Spleen (tissue), 11 donors: ENCODE measurements at regions not wholly inside any gene's neighbourhood (a gene's known extent, or its start where the extent isn't known, plus 50 kb on each side); places are given as distances from the start of the nearest gene placed in this dataset.

Experiments
- DNase-seq: peaks from one replicate; pipeline ENCODE4 v3.0.0-alpha.2; 2020
- H3K27ac ChIP-seq, 8 donors: fragments of 200-600 bp; sonication (generic) in 7 of 8; 1 replicate in 4 of 8; 2 replicates in 4 of 8; pipeline versions ENCODE4 v1.5.0 to v1.8.0; 2016 to 2021; ENCODE audit warnings: inconsistent platforms in 4 of 8, mild to moderate bottlenecking in 4 of 8, moderate library complexity in 1 of 8
- H3K27me3 ChIP-seq, 7 donors: fragments of 200-600 bp; sonication (generic) in 6 of 7; replicated peaks in 1 of 7; 1 replicate in 4 of 7; 2 replicates in 3 of 7; pipeline versions ENCODE4 v1.5.0 to v1.8.0; 2016 to 2021; ENCODE audit warnings: inconsistent platforms in 3 of 7, mild to moderate bottlenecking in 1 of 7
- H3K36me3 ChIP-seq, 6 donors: fragments of 200-600 bp; sonication (generic) in 5 of 6; 1 replicate in 4 of 6; 2 replicates in 2 of 6; pipeline versions ENCODE4 v1.5.0 to v1.8.0; 2016 to 2021; ENCODE audit warnings: inconsistent platforms in 2 of 6
- H3K4me1 ChIP-seq, 6 donors: fragments of 200-600 bp; sonication (generic) in 5 of 6; 1 replicate in 3 of 6; 2 replicates in 3 of 6; pipeline versions ENCODE4 v1.5.0 to v1.8.0; 2016 to 2021; ENCODE audit warnings: inconsistent platforms in 3 of 6
- H3K4me3 ChIP-seq, 8 donors: fragments of 200-600 bp; sonication (generic) in 7 of 8; 1 replicate in 4 of 8; 2 replicates in 4 of 8; pipeline versions ENCODE4 v1.5.0 to v1.8.0; 2016 to 2021; ENCODE audit warnings: inconsistent platforms in 4 of 8, mild to moderate bottlenecking in 4 of 8, moderate library complexity in 2 of 8
- H3K9me3 ChIP-seq, 8 donors: fragments of 200-600 bp; sonication (generic) in 7 of 8; 1 replicate in 4 of 8; 2 replicates in 4 of 8; pipeline versions ENCODE4 v1.5.0 to v1.8.0; 2016 to 2021; ENCODE audit warnings: inconsistent platforms in 4 of 8
- CTCF ChIP-seq, 11 experiments: fragments of 200-600 bp in 7 of 11; fragments of 450-650 bp in 4 of 11; sonication (generic) in 4 of 11; IDR thresholded peaks in 8 of 11; conservative IDR thresholded peaks in 3 of 11; 1 replicate in 7 of 11; 2 replicates in 4 of 11; pipeline versions ENCODE4 v1.4.0 to v1.8.0; 2016 to 2021; ENCODE audit warnings: antibody characterized with exemption in 11 of 11, inconsistent platforms in 4 of 11, mild to moderate bottlenecking in 1 of 11
- POLR2A ChIP-seq, 3 donors: fragments of 450-650 bp; IDR thresholded peaks; one replicate each; pipeline ENCODE4 v1.5.1; 2017; ENCODE audit warnings: antibody characterized with exemption in 3 of 3, mild to moderate bottlenecking in 1 of 3
- POLR2AphosphoS5 ChIP-seq, 3 donors: sonication (generic); formaldehyde crosslinking; IDR thresholded peaks; one replicate each; pipeline ENCODE4 v1.5.1; 2017; ENCODE audit warnings: antibody characterized with exemption in 3 of 3
- WGBS, 5 donors: extraction: QIAGEN DNeasy Blood & Tissue Kit in 3 of 5; methylation state at CpG; one replicate each; pipeline versions ENCODE4 v1.1.5 to v1.1.7; 2013 to 2018; 5-methylcytosine and 5-hydroxymethylcytosine counted together
- intact Hi-C: fragments of 100-400 bp; cut with DNase I; formaldehyde crosslinking; loops from one replicate; pipeline ENCODE4 v1.15.0; 2023; ENCODE audit warnings: low total_unique reads
- donor health status: healthy with polysubstance abuse.
- donor health status: DM: no; HTN: no; CAD: no; lungs with moderate emphysema.
- donor health status: DM: no; HTN: no; CAD: no.
- donor health status: Bipolar disorder and iron deficiency.
- donor health status: healthy.
- donor health status: DM: no; HTN: no; CAD: no.
- donor health status: DM: yes; HTN: yes; CAD: no.

- Histone ChIP-seq H3K27me3 (peaks cover 0 to 4% (median 0%) of the 10 kb centered on the region in 7 donors), H3K36me3 (no peaks in the 10 kb centered on the region), H3K4me3 (no peak overlapping the region), H3K27ac (no peak overlapping the region), H3K4me1 (no peaks in the 10 kb centered on the region), H3K9me3 (no peaks in the 10 kb centered on the region)
- intact Hi-C loops: no loop called here
- no peak for DNase-seq
- 75 to 96% (median 84%) methylated on average over 2 of the region's 2 CpGs for WGBS, 5 donors
- TF ChIP-seq POLR2A (IDR thresholded peaks at IDR 0.05): no peak
- no peak for TF ChIP-seq CTCF (IDR thresholded peaks at IDR 0.05 in 8 of 11, conservative IDR thresholded peaks at IDR 0.05 in 3 of 11)
- TF ChIP-seq POLR2AphosphoS5 (IDR thresholded peaks at IDR 0.05): no peak
These were observed 160.8 kb upstream of the PLXNA2 start for GRCh38 chr1:208405014-208405413.

- TF ChIP-seq POLR2AphosphoS5 (IDR thresholded peaks at IDR 0.05) (no peak), POLR2A (IDR thresholded peaks at IDR 0.05) (no peak), CTCF (IDR thresholded peaks at IDR 0.05 in 8 of 11, conservative IDR thresholded peaks at IDR 0.05 in 3 of 11) (no peak)
- H3K9me3 ChIP-seq: no peaks in the 10 kb centered on the region
- H3K4me3 ChIP-seq: no peak overlapping the region
- WGBS, 5 donors: 59 to 84% (median 66%) methylated on average over 3 of the region's 3 CpGs
- intact Hi-C loops: no loop called here
- DNase-seq: no peak
- no peak overlapping the region for H3K27ac ChIP-seq
- no peaks in the 10 kb centered on the region for H3K27me3 ChIP-seq
- H3K36me3 ChIP-seq: no peaks in the 10 kb centered on the region
- no peaks in the 10 kb centered on the region for H3K4me1 ChIP-seq
These were observed 165.0 kb upstream of the PLXNA2 start for GRCh38 chr1:208409176-208409575.

- Histone ChIP-seq H3K4me3 (no peak overlapping the region), H3K27ac (no peak overlapping the region), H3K9me3 (no peaks in the 10 kb centered on the region), H3K36me3 (no peaks in the 10 kb centered on the region), H3K27me3 (no peaks in the 10 kb centered on the region), H3K4me1 (no peaks in the 10 kb centered on the region)
- DNase-seq: no peak
- TF ChIP-seq CTCF (IDR thresholded peaks at IDR 0.05 in 8 of 11, conservative IDR thresholded peaks at IDR 0.05 in 3 of 11) (no peak), POLR2A (IDR thresholded peaks at IDR 0.05) (no peak), POLR2AphosphoS5 (IDR thresholded peaks at IDR 0.05) (no peak)
- intact Hi-C loops: no loop called here
- WGBS, 5 donors: 70 to 92% (median 85%) methylated on average over 5 of the region's 5 CpGs
These were observed 166.2 kb upstream of the PLXNA2 start for GRCh38 chr1:208410409-208410808.

GRCh38 chr1:208413006-208413405 is 168.8 kb upstream of the PLXNA2 start:
- intact Hi-C loops: no loop called here
- 25 to 43% (median 39%) methylated on average over 2 of the region's 2 CpGs for WGBS, 5 donors
- Histone ChIP-seq H3K27ac (no peak overlapping the region), H3K27me3 (no peaks in the 10 kb centered on the region), H3K36me3 (no peaks in the 10 kb centered on the region), H3K4me1 (no peaks in the 10 kb centered on the region), H3K9me3 (no peaks in the 10 kb centered on the region), H3K4me3 (no peak overlapping the region)
- TF ChIP-seq POLR2A (IDR thresholded peaks at IDR 0.05) (no peak), CTCF (IDR thresholded peaks at IDR 0.05 in 8 of 11, conservative IDR thresholded peaks at IDR 0.05 in 3 of 11) (no peak), POLR2AphosphoS5 (IDR thresholded peaks at IDR 0.05) (no peak)
- no peak for DNase-seq
